Fibroblast of skin of abdomen (primary cell): ENCODE measurements at regions not wholly inside any gene's neighbourhood (a gene's known extent, or its start where the extent isn't known, plus 50 kb on each side); places are given as distances from the start of the nearest gene placed in this dataset.
"Not testable (repeated sequence)": the region's sequence is repeated elsewhere in the genome, so short reads cannot be mapped to it uniquely, and the experiment has no call there.

ENCODE experiments used
- DNase-seq: peaks from one replicate; pipeline ENCODE4 v3.0.0-alpha.2; 2013

GRCh38 chr2:36052819-36053218 lies 302.8 kb upstream of the CRIM1 start:
- DNase-seq, result no peak

GRCh38 chr2:36044411-36044810 lies 311.2 kb upstream of the CRIM1 start:
- no peak for DNase-seq

- DNase-seq, result no peak
Observed at GRCh38 chr2:36035137-36035536, 320.4 kb upstream of the CRIM1 start.

GRCh38 chr2:36032046-36032445 lies 323.5 kb upstream of the CRIM1 start:
- no peak for DNase-seq

- no peak for DNase-seq
Observed at GRCh38 chr2:36031471-36031870, 324.1 kb upstream of the CRIM1 start.

- no peak for DNase-seq
Observed at GRCh38 chr2:36027616-36028015, 328.0 kb upstream of the CRIM1 start.

GRCh38 chr2:36013064-36013463 lies 342.5 kb upstream of the CRIM1 start:
- no peak for DNase-seq

GRCh38 chr2:36006444-36006843 lies 349.1 kb upstream of the CRIM1 start:
- no peak for DNase-seq

- no peak for DNase-seq
Observed at GRCh38 chr2:36002941-36003340, 352.6 kb upstream of the CRIM1 start.

- no peak for DNase-seq
Observed at GRCh38 chr2:35997488-35997887, 358.1 kb upstream of the CRIM1 start.

- DNase-seq, result no peak
Observed at GRCh38 chr2:35989503-35989902, 366.1 kb upstream of the CRIM1 start.

- DNase-seq, result no peak
Observed at GRCh38 chr2:35989040-35989439, 366.5 kb upstream of the CRIM1 start.

GRCh38 chr2:35986871-35987270 lies 368.7 kb upstream of the CRIM1 start:
- DNase-seq, result no peak

GRCh38 chr2:35978218-35978617 lies 377.4 kb upstream of the CRIM1 start:
- DNase-seq, result no peak

GRCh38 chr2:35976611-35977010 lies 379.0 kb upstream of the CRIM1 start:
- no peak for DNase-seq

- no peak for DNase-seq
Observed at GRCh38 chr2:35973737-35974132, 381.8 kb upstream of the CRIM1 start.

- peak; percentile 31 for DNase-seq
Observed at GRCh38 chr2:35973132-35973736, 382.3 kb upstream of the CRIM1 start.

- DNase-seq, result no peak
Observed at GRCh38 chr2:35963824-35964223, 391.8 kb upstream of the CRIM1 start.

GRCh38 chr2:35963357-35963756 lies 392.2 kb upstream of the CRIM1 start:
- DNase-seq, result no peak

GRCh38 chr2:35962585-35963146 lies 392.9 kb upstream of the CRIM1 start:
- DNase-seq, result no peak

GRCh38 chr2:35960596-35960995 lies 395.0 kb upstream of the CRIM1 start:
- DNase-seq, result no peak

GRCh38 chr2:35957053-35957452 lies 398.5 kb upstream of the CRIM1 start:
- not testable (repeated sequence) for DNase-seq

GRCh38 chr2:35946478-35946877 lies 409.1 kb upstream of the CRIM1 start:
- DNase-seq, result no peak

- no peak for DNase-seq
Observed at GRCh38 chr2:35938838-35939237, 416.7 kb upstream of the CRIM1 start.

GRCh38 chr2:35933031-35933430 lies 422.5 kb upstream of the CRIM1 start:
- peak; percentile 12 for DNase-seq
